ENCODE measurements at regions not wholly inside any gene's neighbourhood (a gene's known extent, or its start where the extent isn't known, plus 50 kb on each side); places are given as distances from the start of the nearest gene placed in this dataset.

DNA sequence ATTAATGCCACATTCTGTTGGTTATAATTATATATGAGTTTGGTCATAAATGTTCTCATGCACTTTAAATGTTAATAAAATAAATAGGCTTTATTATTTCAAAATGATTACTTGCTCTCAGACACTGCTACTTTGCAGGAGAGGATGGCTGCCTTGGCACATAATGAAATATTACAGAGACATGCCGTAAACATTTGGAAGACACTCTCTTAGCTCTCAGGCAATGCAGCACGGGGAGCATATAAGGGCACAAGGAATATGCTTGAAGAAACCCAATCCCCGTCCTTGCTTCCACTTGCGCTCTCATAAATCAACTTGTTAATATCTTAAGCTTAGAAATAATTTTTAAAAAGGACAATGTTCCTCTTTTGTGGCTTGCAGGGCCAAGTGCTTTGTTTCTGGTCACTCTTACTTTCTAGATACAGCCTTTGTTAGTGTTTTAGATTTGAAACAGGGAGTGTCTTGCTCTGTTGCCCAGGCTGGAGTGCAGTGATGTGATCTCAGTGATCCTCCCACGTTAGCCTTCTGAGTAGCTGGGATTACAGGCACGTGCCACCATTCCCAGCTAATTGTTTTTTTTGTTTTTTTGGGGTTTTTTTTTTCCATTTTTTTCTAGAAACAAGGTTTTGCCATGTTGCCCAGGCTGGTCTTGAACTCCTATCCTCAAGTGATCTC, 445.0 kb downstream of the SPRY1 start:
- no peaks in the 10 kb centered on the region for H3K4me1 Mint-ChIP-seq (ENCODE audit: low read depth)
- H3K9me3 Mint-ChIP-seq (ENCODE audit: low read depth) = no peaks in the 10 kb centered on the region
- H3K27ac Mint-ChIP-seq = no peak overlapping the region
- H3K27me3 Mint-ChIP-seq = no peaks in the 10 kb centered on the region
- no peak overlapping the region for H3K4me3 Mint-ChIP-seq
- H3K36me3 Mint-ChIP-seq = no peaks in the 10 kb centered on the region

DNA sequence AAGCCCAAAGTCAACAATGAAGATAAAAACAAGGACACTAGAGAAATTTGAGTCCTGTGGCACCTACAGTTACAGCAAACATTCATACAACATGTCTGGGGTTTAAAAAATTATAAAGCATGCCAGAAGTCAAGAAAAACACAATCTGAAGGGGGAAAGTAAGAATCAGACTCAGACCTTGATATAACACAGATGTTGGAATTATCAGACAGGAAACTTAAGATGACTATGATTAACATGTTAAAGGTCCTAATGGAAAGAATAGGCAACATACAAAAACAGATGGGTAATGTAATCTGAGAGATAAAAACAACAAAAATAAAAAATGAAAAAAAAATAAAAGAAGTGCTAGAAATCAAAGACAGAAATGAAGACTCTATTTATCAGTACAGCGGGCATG, 446.5 kb downstream of the SPRY1 start:
- no peak overlapping the region for H3K4me3 Mint-ChIP-seq
- no peak overlapping the region for H3K27ac Mint-ChIP-seq
- no peaks in the 10 kb centered on the region for H3K36me3 Mint-ChIP-seq
- no peaks in the 10 kb centered on the region for H3K27me3 Mint-ChIP-seq
- no peaks in the 10 kb centered on the region for H3K4me1 Mint-ChIP-seq (ENCODE audit: low read depth)
- H3K9me3 Mint-ChIP-seq (ENCODE audit: low read depth) = no peaks in the 10 kb centered on the region

DNA sequence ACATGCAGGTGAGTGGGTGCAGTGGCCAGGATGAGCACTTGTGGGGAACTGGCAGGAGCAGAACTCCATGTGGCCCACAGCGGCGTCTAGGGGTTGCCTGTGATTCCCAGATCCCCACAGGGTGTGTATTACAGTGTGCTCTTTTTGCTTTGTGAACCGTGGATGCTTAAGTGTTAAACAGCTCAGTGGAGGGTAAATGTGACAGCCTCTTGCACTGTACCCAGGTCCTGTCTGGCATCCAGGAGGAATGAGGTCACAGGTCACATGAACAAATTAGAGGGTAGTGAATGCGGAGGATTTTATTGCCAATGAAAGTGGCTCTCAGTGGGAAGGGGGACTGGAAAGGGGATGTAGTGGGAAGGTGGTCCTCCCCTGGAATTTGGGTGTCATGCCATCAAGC, 447.8 kb downstream of the SPRY1 start:
- Mint-ChIP-seq H3K27ac (no peak overlapping the region), H3K36me3 (no peaks in the 10 kb centered on the region), H3K9me3 (ENCODE audit: low read depth) (no peaks in the 10 kb centered on the region), H3K4me3 (no peak overlapping the region), H3K4me1 (ENCODE audit: low read depth) (no peaks in the 10 kb centered on the region), H3K27me3 (no peaks in the 10 kb centered on the region)

DNA sequence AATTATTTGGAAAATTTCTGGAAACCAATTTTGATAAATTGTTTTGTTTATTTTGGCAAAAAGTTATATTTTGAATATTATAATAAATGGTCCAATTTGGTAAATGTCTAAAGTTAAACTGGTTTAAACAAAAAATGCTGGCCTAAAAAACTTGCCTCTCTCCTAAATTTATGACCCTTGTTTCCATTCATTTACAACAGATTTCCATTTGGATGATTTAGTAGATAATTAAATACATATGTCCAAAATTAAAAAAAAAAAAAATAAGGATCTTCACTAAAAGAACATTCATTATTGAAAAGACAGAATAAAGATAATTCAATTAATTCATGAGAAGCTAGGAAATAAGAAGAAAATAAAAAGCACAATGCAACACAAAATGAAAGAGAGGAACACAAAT, 449.5 kb downstream of the SPRY1 start:
- no peaks in the 10 kb centered on the region for H3K27me3 Mint-ChIP-seq
- no peak overlapping the region for H3K27ac Mint-ChIP-seq
- H3K4me3 Mint-ChIP-seq = no peak overlapping the region

DNA sequence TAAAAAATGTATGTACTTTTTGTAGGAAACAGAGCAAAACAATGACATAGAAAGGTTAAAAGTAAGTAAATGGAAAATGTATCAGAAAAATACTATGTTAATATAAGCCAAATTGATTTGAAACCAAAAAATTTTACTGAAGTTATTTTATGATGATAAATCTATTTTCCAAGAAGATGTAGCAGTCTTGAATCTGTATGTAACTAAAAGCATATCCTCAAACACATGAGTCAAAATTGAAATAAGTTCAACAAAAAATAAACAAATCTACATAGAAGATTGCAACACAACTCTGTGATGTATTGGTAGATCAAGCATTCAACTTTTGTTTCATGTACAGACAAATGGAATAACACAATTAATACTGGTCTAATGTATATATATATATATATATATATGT, 450.0 kb downstream of the SPRY1 start:
- no peak overlapping the region for H3K4me3 Mint-ChIP-seq
- H3K4me1 Mint-ChIP-seq (ENCODE audit: low read depth) = no peaks in the 10 kb centered on the region
- no peaks in the 10 kb centered on the region for H3K27me3 Mint-ChIP-seq
- H3K9me3 Mint-ChIP-seq (ENCODE audit: low read depth) = no peaks in the 10 kb centered on the region
- no peak overlapping the region for H3K27ac Mint-ChIP-seq
- no peaks in the 10 kb centered on the region for H3K36me3 Mint-ChIP-seq

More for the DNA sequence above, 449.5 kb downstream of the SPRY1 start:
- Mint-ChIP-seq H3K36me3 (no peaks in the 10 kb centered on the region), H3K9me3 (ENCODE audit: low read depth) (no peaks in the 10 kb centered on the region), H3K4me1 (ENCODE audit: low read depth) (no peaks in the 10 kb centered on the region)

DNA sequence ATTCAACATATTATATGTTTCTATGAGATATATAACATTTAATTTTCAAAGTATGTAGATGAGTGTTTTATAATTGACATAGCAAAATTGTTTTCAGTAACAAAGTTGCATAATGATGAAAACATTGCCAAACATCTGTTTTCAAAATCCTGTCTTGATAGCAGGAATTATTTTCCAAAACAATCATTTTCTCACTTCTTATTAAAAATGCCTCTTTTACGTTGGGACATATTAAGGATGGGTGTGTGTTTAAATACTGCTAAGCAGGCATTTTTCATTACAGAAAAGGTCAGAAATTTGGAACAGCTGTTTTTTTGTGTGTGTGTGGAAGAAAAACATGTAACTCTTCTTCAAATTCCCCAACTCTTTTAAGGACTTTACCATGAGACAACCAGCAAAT, 452.0 kb downstream of the SPRY1 start:
- H3K27me3 Mint-ChIP-seq = no peaks in the 10 kb centered on the region
- no peaks in the 10 kb centered on the region for H3K9me3 Mint-ChIP-seq (ENCODE audit: low read depth)
- H3K36me3 Mint-ChIP-seq = no peaks in the 10 kb centered on the region
- no peak overlapping the region for H3K27ac Mint-ChIP-seq
- H3K4me3 Mint-ChIP-seq = no peak overlapping the region
- H3K4me1 Mint-ChIP-seq (ENCODE audit: low read depth) = no peaks in the 10 kb centered on the region

DNA sequence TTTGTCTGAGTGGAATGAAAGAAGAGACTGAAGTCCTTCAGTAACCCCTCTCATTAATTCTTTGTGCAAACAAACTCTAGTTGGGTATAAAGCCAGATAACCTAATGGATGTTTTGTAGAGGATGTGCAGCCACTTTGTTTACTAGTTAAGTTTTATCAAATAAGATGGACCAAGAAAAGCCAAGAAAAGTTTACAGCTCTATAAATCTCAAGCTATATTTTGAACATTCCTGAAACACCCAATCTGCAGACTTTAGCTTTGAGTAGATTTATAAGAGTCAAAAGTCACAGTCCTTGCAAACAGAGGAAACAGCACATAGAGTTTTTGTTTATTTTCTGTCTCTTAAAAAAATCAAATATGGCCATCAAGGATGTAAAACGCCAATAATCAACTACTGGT, 452.9 kb downstream of the SPRY1 start:
- H3K36me3 Mint-ChIP-seq = no peaks in the 10 kb centered on the region
- no peak overlapping the region for H3K27ac Mint-ChIP-seq
- no peaks in the 10 kb centered on the region for H3K27me3 Mint-ChIP-seq
- H3K4me1 Mint-ChIP-seq (ENCODE audit: low read depth) = no peaks in the 10 kb centered on the region
- no peaks in the 10 kb centered on the region for H3K9me3 Mint-ChIP-seq (ENCODE audit: low read depth)
- no peak overlapping the region for H3K4me3 Mint-ChIP-seq

DNA sequence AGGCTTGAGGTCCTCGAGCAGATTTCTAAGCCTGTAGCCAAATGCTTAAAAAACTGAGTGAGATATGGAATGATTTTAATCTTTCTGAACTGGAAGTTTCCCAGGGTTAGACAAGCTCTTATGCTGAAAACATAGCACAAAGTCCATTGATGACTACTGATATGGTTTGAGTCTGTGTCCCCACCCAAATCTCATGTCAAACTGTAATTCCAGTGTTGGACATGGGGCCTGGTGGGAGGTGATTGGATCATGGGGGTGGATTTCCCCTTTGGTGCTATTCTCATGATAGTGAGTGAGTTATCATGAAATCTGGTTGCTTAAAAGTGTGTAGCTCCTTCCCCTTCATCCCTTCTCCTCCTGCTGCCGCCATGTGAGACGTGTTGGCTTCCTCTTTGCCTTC, 454.9 kb downstream of the SPRY1 start:
- Mint-ChIP-seq H3K27me3 (no peaks in the 10 kb centered on the region), H3K9me3 (ENCODE audit: low read depth) (no peaks in the 10 kb centered on the region), H3K27ac (no peak overlapping the region)

DNA sequence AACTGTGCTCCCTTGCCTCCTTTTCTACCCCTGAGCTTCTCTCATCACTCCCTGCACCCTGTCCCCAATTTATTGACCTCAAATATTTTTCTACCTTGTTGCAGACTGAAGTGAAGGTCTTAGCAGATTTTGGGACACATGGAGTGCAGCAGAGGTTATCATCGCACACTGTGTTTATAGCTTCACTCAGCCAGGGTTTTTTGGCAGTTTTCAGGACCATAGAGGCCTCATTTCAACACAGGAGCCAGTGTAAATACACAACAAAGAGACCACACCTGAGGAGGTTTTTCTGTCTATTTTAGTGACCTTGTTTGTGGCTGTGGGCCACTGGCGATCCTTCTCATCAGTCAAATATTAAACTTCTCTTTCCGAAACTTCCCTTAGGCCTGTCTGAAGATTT, 457.1 kb downstream of the SPRY1 start:
- H3K27me3 Mint-ChIP-seq = no peaks in the 10 kb centered on the region
- H3K36me3 Mint-ChIP-seq = no peaks in the 10 kb centered on the region
- no peaks in the 10 kb centered on the region for H3K4me1 Mint-ChIP-seq (ENCODE audit: low read depth)
- H3K27ac Mint-ChIP-seq = no peak overlapping the region
- H3K4me3 Mint-ChIP-seq = no peak overlapping the region
- H3K9me3 Mint-ChIP-seq (ENCODE audit: low read depth) = no peaks in the 10 kb centered on the region

More for the DNA sequence above, 454.9 kb downstream of the SPRY1 start:
- no peak overlapping the region for H3K4me3 Mint-ChIP-seq
- H3K4me1 Mint-ChIP-seq (ENCODE audit: low read depth) = no peaks in the 10 kb centered on the region
- no peaks in the 10 kb centered on the region for H3K36me3 Mint-ChIP-seq

DNA sequence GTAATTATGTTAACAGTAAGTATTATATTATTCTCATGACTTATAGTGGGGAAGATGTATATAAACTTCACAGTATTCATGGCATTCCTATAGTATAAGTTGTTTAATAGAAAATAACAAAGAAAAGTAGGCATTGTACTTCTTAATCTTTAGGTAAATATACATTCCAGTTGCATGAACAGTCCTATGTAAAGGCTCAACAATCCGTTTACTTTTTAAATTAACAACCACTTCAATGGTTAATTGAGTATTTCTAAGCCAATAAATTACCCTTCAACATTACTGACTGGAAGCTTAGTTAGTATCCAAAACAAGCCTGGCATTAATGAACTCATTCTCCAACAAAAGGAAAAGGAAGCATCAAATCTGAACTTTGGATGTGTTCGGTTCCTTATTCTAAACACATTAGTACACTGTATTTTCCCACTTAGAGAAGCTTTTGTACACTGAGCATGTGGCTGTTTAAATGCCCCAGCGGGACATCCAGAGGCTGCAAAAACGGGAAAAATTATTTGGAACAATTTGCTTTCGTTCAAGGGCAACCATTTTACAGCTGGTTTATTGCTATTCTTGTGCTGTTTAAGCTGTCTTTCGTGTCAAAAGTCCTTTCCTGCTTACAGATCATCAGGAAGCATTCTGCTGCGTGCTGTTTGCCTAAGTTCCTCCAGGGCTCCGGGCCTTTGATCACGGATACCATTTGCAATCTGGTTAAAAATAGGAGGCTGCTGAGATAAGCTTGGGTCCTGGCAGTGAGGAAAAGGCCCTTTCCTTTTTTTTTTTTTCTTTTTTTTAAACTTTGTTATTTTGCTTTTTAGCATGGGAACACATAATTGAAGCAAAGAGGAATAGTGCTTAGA, 460.3 kb downstream of the SPRY1 start:
- Mint-ChIP-seq H3K36me3 (no peaks in the 10 kb centered on the region), H3K27ac (no peak overlapping the region), H3K9me3 (ENCODE audit: low read depth) (no peaks in the 10 kb centered on the region), H3K4me1 (ENCODE audit: low read depth) (no peaks in the 10 kb centered on the region), H3K4me3 (no peak overlapping the region), H3K27me3 (no peaks in the 10 kb centered on the region)

DNA sequence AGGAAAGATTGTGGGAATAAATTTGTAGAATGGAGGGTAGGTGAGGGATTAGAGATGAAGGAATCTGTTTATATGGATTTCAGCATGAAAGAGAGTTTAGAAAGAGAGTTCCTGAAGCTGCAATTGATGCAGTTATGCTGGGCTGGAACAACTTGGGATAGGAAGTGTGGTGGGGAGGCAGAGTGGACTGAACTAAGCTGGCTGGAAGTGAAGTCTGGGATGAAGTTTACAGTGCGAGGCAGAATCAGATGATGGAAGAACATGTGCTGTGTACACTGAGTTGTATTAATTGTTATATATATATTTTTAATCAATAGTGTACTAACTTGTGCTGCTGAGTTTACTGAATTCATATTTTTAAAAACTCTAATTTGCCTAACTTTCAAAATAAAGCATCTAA, 461.9 kb downstream of the SPRY1 start:
- Mint-ChIP-seq H3K36me3 (no peaks in the 10 kb centered on the region), H3K4me1 (ENCODE audit: low read depth) (no peaks in the 10 kb centered on the region), H3K9me3 (ENCODE audit: low read depth) (no peaks in the 10 kb centered on the region), H3K27ac (no peak overlapping the region), H3K4me3 (no peak overlapping the region), H3K27me3 (no peaks in the 10 kb centered on the region)

DNA sequence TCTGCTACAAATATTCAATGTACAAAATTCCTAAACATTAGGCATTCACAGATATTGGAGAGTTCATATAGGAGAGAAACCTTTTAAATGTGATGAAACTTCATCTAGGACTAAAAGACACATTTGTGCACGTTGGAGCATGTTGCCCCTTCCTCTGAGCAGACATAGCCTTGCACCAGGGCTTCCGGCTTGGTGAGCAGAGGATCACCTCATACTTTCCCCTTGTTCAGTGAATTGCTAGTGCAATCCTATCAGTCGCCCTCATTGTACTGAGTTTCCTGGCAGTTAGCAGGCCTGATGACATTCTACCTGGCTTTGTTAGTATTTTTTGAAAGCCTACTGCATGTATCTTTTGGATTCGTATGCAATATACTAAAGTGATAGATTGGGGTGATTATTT, 466.2 kb downstream of the SPRY1 start:
- H3K4me3 Mint-ChIP-seq = no peak overlapping the region
- no peaks in the 10 kb centered on the region for H3K4me1 Mint-ChIP-seq (ENCODE audit: low read depth)
- H3K36me3 Mint-ChIP-seq = no peaks in the 10 kb centered on the region
- H3K27ac Mint-ChIP-seq = no peak overlapping the region
- no peaks in the 10 kb centered on the region for H3K9me3 Mint-ChIP-seq (ENCODE audit: low read depth)
- H3K27me3 Mint-ChIP-seq = no peaks in the 10 kb centered on the region

DNA sequence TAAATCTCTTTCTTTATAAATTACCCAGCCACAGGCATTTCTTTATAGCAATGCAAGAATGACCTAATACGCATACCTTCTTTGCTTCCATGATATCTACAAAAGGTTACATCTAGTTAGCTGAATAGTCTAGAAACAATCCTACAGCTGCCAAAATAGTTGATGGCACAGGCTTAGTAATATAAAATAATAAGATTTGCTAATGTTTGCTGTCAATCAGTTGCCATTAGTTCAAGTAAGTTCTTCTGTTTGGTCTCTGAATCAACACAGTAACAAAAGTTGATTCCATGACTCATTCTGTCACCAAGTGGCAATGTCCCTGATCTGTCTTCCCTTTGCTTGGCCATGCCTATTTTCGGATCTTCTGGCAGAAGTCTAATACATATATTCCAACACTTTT, 470.2 kb downstream of the SPRY1 start:
- Mint-ChIP-seq H3K27me3 (no peaks in the 10 kb centered on the region), H3K36me3 (no peaks in the 10 kb centered on the region), H3K4me3 (no peak overlapping the region), H3K27ac (no peak overlapping the region), H3K4me1 (ENCODE audit: low read depth) (no peaks in the 10 kb centered on the region), H3K9me3 (ENCODE audit: low read depth) (no peaks in the 10 kb centered on the region)

DNA sequence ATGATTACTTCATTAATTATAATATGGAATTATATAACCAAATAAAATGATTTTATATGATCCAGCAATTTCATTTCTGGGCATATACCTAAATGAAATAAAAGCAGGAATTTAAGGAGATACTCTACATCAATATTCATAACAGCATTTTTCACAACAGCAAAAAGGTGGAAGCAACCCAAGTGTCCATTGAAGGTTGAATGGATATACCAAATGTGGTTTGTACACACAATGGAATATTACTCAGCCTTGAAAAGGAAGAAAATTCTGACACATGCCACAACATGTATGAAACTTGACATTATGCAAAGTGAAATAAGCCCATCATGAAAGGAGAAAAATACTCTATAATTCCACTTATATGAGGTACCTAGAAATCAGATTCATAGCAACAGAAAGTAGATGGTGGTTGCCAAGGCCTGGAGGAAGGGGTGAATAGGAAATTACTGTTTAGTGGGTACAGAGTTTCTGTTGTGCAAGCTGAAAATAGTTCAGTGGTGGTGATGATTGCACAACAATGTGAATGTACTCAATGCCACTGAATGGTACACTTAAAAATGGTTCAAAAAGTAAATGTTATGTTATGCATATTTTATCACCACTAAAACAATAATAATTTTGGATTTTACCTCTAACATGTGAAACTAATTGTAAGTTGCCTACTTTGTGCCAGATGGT, 471.5 kb downstream of the SPRY1 start:
- H3K4me3 Mint-ChIP-seq = no peak overlapping the region
- H3K27me3 Mint-ChIP-seq = no peaks in the 10 kb centered on the region
- no peak overlapping the region for H3K27ac Mint-ChIP-seq
- no peaks in the 10 kb centered on the region for H3K36me3 Mint-ChIP-seq
- H3K4me1 Mint-ChIP-seq (ENCODE audit: low read depth) = no peaks in the 10 kb centered on the region
- no peaks in the 10 kb centered on the region for H3K9me3 Mint-ChIP-seq (ENCODE audit: low read depth)

All from activated naive CD8-positive, alpha-beta T cell (primary cell).